Hepatocyte (in vitro differentiated cells): ENCODE measurements at regions not wholly inside any gene's neighbourhood (a gene's known extent, or its start where the extent isn't known, plus 50 kb on each side); places are given as distances from the start of the nearest gene placed in this dataset.

Source experiments
- CTCF ChIP-seq: fragments of 200-600 bp; sonication (generic); IDR thresholded peaks from 2 replicates; pipeline ENCODE4 v1.5.1; 2016; ENCODE audit warnings: antibody characterized with exemption, mild to moderate bottlenecking; ENCODE audit not compliant: poor library complexity
- EZH2 ChIP-seq: fragments of 200-600 bp; sonication (generic); IDR thresholded peaks from 2 replicates; pipeline ENCODE4 v1.6.1; 2016; ENCODE audit warnings: antibody characterized with exemption, mild to moderate bottlenecking, borderline replicate concordance

DNA sequence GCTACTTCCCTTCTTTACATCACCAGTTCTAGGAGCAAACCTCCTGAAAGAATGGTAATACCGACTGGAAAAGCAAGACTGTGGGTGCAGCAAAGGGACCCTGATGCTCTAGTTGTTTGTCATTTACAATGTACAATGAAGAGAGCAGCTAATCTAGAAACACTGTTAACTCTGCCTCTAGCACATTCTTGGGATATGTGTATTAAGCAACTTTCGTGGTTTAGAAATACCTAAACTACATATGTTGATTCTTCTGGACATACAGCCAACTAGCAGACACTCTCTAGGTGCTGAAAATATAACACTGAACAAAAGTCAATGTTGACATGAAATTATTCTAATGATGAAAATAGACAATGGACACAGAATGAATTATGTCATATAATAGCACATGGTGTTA lies 440.3 kb upstream of the MC4R start:
- no peak for TF ChIP-seq EZH2
- TF ChIP-seq CTCF = no peak
